RWPE2 (cell line): ENCODE measurements at regions not wholly inside any gene's neighbourhood (a gene's known extent, or its start where the extent isn't known, plus 50 kb on each side); places are given as distances from the start of the nearest gene placed in this dataset.

Experiments used
- ATAC-seq: fragments of 200-7000 bp; cut with Tn5 transposase; 3 replicates; pipeline ENCODE4 v1.9.1; 2021; ENCODE audit warnings: low read depth
- DNase-seq: peaks from one replicate; pipeline ENCODE4 v3.0.0-alpha.2; 2020; ENCODE audit warnings: low spot score
- H3K27ac ChIP-seq: fragments of 450-650 bp; 2 replicates; pipeline ENCODE4 v1.5.1; 2017; ENCODE audit warnings: mild to moderate bottlenecking; ENCODE audit not compliant: poor library complexity, severe bottlenecking
- H3K27me3 ChIP-seq: fragments of 250-450 bp; sonication (Bioruptor Pico); 2 replicates; pipeline ENCODE4 v1.5.1; 2021; ENCODE audit warnings: mild to moderate bottlenecking, moderate library complexity; ENCODE audit not compliant: insufficient read depth, poor library complexity, severe bottlenecking
- H3K36me3 ChIP-seq: fragments of 250-450 bp; sonication (Bioruptor Pico); 2 replicates; pipeline ENCODE4 v1.5.1; 2020; ENCODE audit warnings: low read depth, mild to moderate bottlenecking, moderate library complexity
- H3K4me1 ChIP-seq: fragments of 250-450 bp; sonication (Bioruptor Pico); 2 replicates; pipeline ENCODE4 v1.5.1; 2021; ENCODE audit warnings: mild to moderate bottlenecking, moderate library complexity; ENCODE audit not compliant: insufficient read depth, poor library complexity, severe bottlenecking
- H3K4me3 ChIP-seq: fragments of 250-450 bp; sonication (Bioruptor Pico); 2 replicates; pipeline ENCODE4 v1.5.1; 2021; ENCODE audit warnings: mild to moderate bottlenecking, moderate library complexity; ENCODE audit not compliant: severe bottlenecking
- H3K9me3 ChIP-seq: fragments of 250-450 bp; sonication (Bioruptor Pico); 2 replicates; pipeline ENCODE4 v1.5.1; 2021; ENCODE audit warnings: mild to moderate bottlenecking, moderate library complexity; ENCODE audit not compliant: severe bottlenecking
- CTCF ChIP-seq: fragments of 450-650 bp; IDR thresholded peaks from one replicate; pipeline ENCODE4 v1.5.1; 2017; ENCODE audit warnings: mild to moderate bottlenecking, moderate library complexity; ENCODE audit not compliant: poor library complexity, severe bottlenecking

GRCh38 chr5:51987669-51988209, 604.5 kb downstream of the ISL1 start:
- DNase-seq (no peak), ATAC-seq (no peak)
- TF ChIP-seq CTCF = no peak
- Histone ChIP-seq H3K4me3 (no peak overlapping the region), H3K27ac (no peak overlapping the region), H3K4me1 (no peaks in the 10 kb centered on the region), H3K27me3 (no peaks in the 10 kb centered on the region), H3K36me3 (no peaks in the 10 kb centered on the region), H3K9me3 (no peaks in the 10 kb centered on the region)

GRCh38 chr5:51988634-51989033, 605.4 kb downstream of the ISL1 start:
- DNase-seq (no peak), ATAC-seq (no peak)
- TF ChIP-seq CTCF = no peak
- Histone ChIP-seq H3K27me3 (no peaks in the 10 kb centered on the region), H3K9me3 (no peaks in the 10 kb centered on the region), H3K4me1 (no peaks in the 10 kb centered on the region), H3K36me3 (no peaks in the 10 kb centered on the region), H3K4me3 (no peak overlapping the region), H3K27ac (no peak overlapping the region)

- H3K4me3 ChIP-seq = no peak overlapping the region
- H3K27me3 ChIP-seq = no peaks in the 10 kb centered on the region
- H3K9me3 ChIP-seq = no peaks in the 10 kb centered on the region
- DNase-seq = no peak
- no peaks in the 10 kb centered on the region for H3K4me1 ChIP-seq
- TF ChIP-seq CTCF = no peak
- no peak for ATAC-seq
- H3K27ac ChIP-seq = no peak overlapping the region
- H3K36me3 ChIP-seq = no peaks in the 10 kb centered on the region
Observed at GRCh38 chr5:51990241-51990640, 607.0 kb downstream of the ISL1 start.

- H3K4me3 ChIP-seq = no peak overlapping the region
- no peaks in the 10 kb centered on the region for H3K27me3 ChIP-seq
- H3K27ac ChIP-seq = no peak overlapping the region
- H3K36me3 ChIP-seq = no peaks in the 10 kb centered on the region
- TF ChIP-seq CTCF = no peak
- DNase-seq = no peak
- H3K9me3 ChIP-seq = no peaks in the 10 kb centered on the region
- H3K4me1 ChIP-seq = no peaks in the 10 kb centered on the region
- ATAC-seq = no peak
Observed at GRCh38 chr5:51990661-51991180, 607.5 kb downstream of the ISL1 start.

DNA sequence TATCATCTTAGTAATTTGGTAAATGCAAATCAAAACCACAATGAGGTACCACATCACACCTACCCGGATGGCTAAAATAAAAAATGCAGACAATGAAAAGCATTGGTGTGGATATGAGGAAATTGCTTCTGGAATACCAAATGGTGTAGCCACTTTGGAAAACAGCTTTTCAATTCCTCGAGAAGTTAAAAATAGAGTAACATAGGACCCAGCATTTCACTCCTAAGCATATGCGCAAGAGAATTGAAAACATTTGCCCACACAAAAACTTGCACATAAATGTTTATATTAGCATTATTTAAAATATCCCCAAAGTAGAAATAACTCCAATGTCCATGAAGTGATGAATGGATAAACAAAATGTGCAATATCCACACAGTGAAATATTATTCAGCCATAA, 608.7 kb downstream of the ISL1 start:
- H3K4me3 ChIP-seq = no peak overlapping the region
- TF ChIP-seq CTCF = no peak
- DNase-seq = no peak
- H3K27me3 ChIP-seq = no peaks in the 10 kb centered on the region
- ATAC-seq = no peak
- H3K36me3 ChIP-seq = no peaks in the 10 kb centered on the region
- no peaks in the 10 kb centered on the region for H3K4me1 ChIP-seq
- H3K9me3 ChIP-seq = no peaks in the 10 kb centered on the region
- no peak overlapping the region for H3K27ac ChIP-seq
